PC-9 (cell line): ENCODE measurements at regions not wholly inside any gene's neighbourhood (a gene's known extent, or its start where the extent isn't known, plus 50 kb on each side); places are given as distances from the start of the nearest gene placed in this dataset.

Experiments used
- BruUV-seq: library from RNA; stranded (reverse); fragments of 400-500 nt; replicated peaks from 2 replicates; lab custom pipeline; 2021; lab: Mats Ljungman, UMichigan
- CTCF ChIA-PET: fragments of 300-600 bp; sonication (Branson Sonifier 250); formaldehyde crosslinking; loops from one replicate; lab custom pipeline; 2022; ENCODE audit warnings: antibody characterized with exemption; lab: Charles Lee
- POLR2A ChIA-PET: fragments of 300-600 bp; sonication (Branson Sonifier 250); formaldehyde crosslinking; loops from one replicate; lab custom pipeline; 2022; ENCODE audit warnings: antibody characterized with exemption; ENCODE audit not compliant: unreplicated experiment; lab: Charles Lee
- DNase-seq, 2 experiments: peaks; one replicate each; pipeline versions ENCODE4 v3.0.0 to v3.0.0-alpha.2; 2015 to 2022; ENCODE audit warnings: mixed read lengths in 1 of 2
- H2AFZ ChIP-seq: fragments of 200-600 bp; sonication (generic); 2 replicates; pipeline ENCODE4 v1.8.1; 2017; ENCODE audit warnings: antibody characterized with exemption
- H3F3A ChIP-seq: fragments of 200-600 bp; sonication (generic); 2 replicates; pipeline ENCODE4 v1.8.1; 2017; ENCODE audit warnings: antibody characterized with exemption, mild to moderate bottlenecking, low read depth; ENCODE audit not compliant: insufficient read depth
- H3K27ac ChIP-seq: fragments of 200-600 bp; sonication (generic); 2 replicates; pipeline ENCODE4 v1.6.1; 2016; ENCODE audit warnings: mixed run types
- H3K27me3 ChIP-seq: fragments of 200-600 bp; sonication (generic); 2 replicates; pipeline ENCODE4 v1.6.1; 2016; ENCODE audit warnings: low read depth, mixed run types; ENCODE audit not compliant: insufficient read depth
- H3K36me3 ChIP-seq: fragments of 200-600 bp; sonication (generic); 2 replicates; pipeline ENCODE4 v1.6.1; 2016; ENCODE audit warnings: low read depth, mixed run types
- H3K4me1 ChIP-seq: fragments of 200-600 bp; sonication (generic); replicated peaks from 2 replicates; pipeline ENCODE4 v1.6.1; 2016; ENCODE audit warnings: mixed run types; ENCODE audit not compliant: insufficient read depth
- H3K4me2 ChIP-seq: fragments of 200-600 bp; sonication (generic); 2 replicates; pipeline ENCODE4 v1.6.1; 2017; ENCODE audit warnings: mixed run types
- H3K4me3 ChIP-seq: fragments of 200-600 bp; sonication (generic); 2 replicates; pipeline ENCODE4 v1.6.1; 2016; ENCODE audit warnings: mixed run types
- H3K79me2 ChIP-seq: fragments of 200-600 bp; sonication (generic); 2 replicates; pipeline ENCODE4 v1.6.1; 2017; ENCODE audit warnings: low read depth, mixed run types
- H3K9me2 ChIP-seq: fragments of 200-600 bp; sonication (generic); 2 replicates; pipeline ENCODE4 v1.8.1; 2017; ENCODE audit warnings: mild to moderate bottlenecking; ENCODE audit not compliant: insufficient read depth
- H3K9me3 ChIP-seq: fragments of 200-600 bp; sonication (generic); 2 replicates; pipeline ENCODE4 v1.8.1; 2016; ENCODE audit warnings: low read depth; ENCODE audit not compliant: insufficient read depth
- H4K20me1 ChIP-seq: fragments of 200-600 bp; sonication (generic); 2 replicates; pipeline ENCODE4 v1.8.1; 2017; ENCODE audit not compliant: insufficient read depth
- EZH2 ChIP-seq: fragments of 200-600 bp; sonication (generic); IDR thresholded peaks from 2 replicates; pipeline ENCODE4 v1.8.0; 2017; ENCODE audit warnings: antibody characterized with exemption, low read depth
- intact Hi-C: fragments of 100-400 bp; cut with micrococcal nuclease; formaldehyde crosslinking; loops from one replicate; pipeline ENCODE4 v1.10.0; 2022; ENCODE audit not compliant: unreplicated experiment
- TF ChIP-seq, protein P1 (sequence below): fragments of 200-600 bp; sonication (generic); conservative IDR thresholded peaks from 2 replicates; pipeline ENCODE4 v1.6.1; 2017; ENCODE audit warnings: mixed run types, antibody characterized with exemption, mild to moderate bottlenecking, moderate library complexity

DNA sequence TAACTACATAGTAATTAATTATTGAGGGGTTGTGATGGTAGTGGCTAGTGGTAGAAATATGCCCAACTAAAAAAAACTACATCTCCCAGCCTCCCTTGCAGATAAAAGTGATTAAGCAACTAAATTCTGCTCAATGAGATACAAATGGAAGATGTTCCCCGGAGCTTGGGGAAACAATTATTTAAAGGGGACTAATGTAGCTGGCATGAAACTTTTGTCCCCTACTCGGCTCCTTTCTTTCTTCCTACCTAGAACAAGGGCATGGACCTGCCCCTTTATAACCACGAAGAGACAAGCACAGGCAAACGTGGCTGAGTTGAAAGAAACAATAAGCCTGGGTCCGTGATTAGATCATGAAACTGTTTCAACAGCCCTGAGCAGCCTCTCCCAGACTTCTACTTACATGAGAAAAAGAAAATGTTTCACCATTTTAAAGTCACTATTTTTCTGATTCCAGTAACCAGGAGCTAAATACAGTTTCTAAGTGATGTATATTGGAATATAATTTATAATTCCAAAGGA lies 236.9 kb downstream of the SCG2 start:
- Histone ChIP-seq H3K36me3 (no peaks in the 10 kb centered on the region), H3K27me3 (no peaks in the 10 kb centered on the region), H3K4me3 (no peak overlapping the region), H3F3A (no peaks in the 10 kb centered on the region), H3K4me2 (no peak overlapping the region), H3K9me2 (0 out of 2 replicates have a peak, but pooled peaks cover 4% of the 10 kb centered on the region), H3K79me2 (no peaks in the 10 kb centered on the region), H4K20me1 (no peaks in the 10 kb centered on the region), H3K9me3 (no peaks in the 10 kb centered on the region), H3K4me1 (no peaks in the 10 kb centered on the region), H3K27ac (no peak overlapping the region), H2AFZ (no peak overlapping the region)
- TF ChIP-seq, protein P1, sequence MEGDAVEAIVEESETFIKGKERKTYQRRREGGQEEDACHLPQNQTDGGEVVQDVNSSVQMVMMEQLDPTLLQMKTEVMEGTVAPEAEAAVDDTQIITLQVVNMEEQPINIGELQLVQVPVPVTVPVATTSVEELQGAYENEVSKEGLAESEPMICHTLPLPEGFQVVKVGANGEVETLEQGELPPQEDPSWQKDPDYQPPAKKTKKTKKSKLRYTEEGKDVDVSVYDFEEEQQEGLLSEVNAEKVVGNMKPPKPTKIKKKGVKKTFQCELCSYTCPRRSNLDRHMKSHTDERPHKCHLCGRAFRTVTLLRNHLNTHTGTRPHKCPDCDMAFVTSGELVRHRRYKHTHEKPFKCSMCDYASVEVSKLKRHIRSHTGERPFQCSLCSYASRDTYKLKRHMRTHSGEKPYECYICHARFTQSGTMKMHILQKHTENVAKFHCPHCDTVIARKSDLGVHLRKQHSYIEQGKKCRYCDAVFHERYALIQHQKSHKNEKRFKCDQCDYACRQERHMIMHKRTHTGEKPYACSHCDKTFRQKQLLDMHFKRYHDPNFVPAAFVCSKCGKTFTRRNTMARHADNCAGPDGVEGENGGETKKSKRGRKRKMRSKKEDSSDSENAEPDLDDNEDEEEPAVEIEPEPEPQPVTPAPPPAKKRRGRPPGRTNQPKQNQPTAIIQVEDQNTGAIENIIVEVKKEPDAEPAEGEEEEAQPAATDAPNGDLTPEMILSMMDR: no peak
- TF ChIP-seq EZH2: no peak
- CTCF ChIA-PET: no interaction called here
- POLR2A ChIA-PET: no interaction called here
- no peak for DNase-seq
- BruUV-seq: no TSS peak
- intact Hi-C loops: no loop called here

DNA sequence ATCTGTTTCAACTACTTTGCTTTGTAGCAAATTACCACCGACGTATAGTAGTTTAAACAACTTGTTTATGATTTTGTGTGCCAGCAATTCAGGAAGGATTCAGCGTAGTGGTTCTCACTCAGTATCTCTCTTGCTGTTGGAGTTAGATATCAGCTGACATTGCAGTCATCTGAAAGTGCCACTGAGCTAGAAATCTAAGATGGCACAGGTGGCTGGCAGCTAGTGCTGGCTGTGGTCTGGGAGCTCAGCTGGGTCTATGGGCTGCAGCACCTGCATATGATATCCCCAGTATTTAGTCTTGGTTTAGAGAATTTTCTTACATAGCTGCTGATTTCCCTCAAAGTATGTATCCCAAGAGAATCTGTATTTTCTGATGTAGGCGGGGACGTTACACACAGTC lies 235.6 kb downstream of the SCG2 start:
- Histone ChIP-seq H3K4me1 (no peaks in the 10 kb centered on the region), H3K79me2 (no peaks in the 10 kb centered on the region), H3K9me2 (0 out of 2 replicates have a peak, but pooled peaks cover 4% of the 10 kb centered on the region), H3K4me2 (no peak overlapping the region), H3K9me3 (no peaks in the 10 kb centered on the region), H2AFZ (0 out of 2 replicates have a peak overlapping the region, but pooled peaks have one; percentile 3), H3K27ac (no peak overlapping the region), H4K20me1 (no peaks in the 10 kb centered on the region), H3K27me3 (no peaks in the 10 kb centered on the region), H3K4me3 (no peak overlapping the region), H3K36me3 (no peaks in the 10 kb centered on the region), H3F3A (no peaks in the 10 kb centered on the region)
- intact Hi-C loops: no loop called here
- TF ChIP-seq, protein P1: no peak
- TF ChIP-seq EZH2: no peak
- ChIA-PET CTCF (no interaction called here), POLR2A (no interaction called here)
- DNase-seq: no peak
- no TSS peak for BruUV-seq

DNA sequence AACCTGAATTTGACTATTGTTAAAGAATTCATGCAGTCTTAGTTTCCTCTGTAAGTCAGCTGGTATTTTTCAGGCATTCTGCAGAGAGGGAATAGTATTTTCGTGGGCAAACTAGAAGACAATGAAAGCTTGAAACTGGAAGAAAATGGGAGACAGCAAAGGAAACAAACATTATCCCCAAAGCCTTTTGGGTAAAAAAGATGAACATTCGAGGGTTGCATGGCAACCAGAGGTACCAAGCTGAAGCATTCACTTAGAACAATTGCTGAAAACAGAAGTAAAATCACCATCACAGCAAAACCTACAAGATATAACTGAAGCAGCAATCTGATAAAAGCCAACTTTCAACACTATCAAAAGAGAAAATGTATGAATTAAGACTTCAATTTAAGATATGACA lies 233.7 kb downstream of the SCG2 start:
- H3F3A ChIP-seq: no peaks in the 10 kb centered on the region
- no peak for DNase-seq
- H3K4me3 ChIP-seq: no peak overlapping the region
- no peaks in the 10 kb centered on the region for H4K20me1 ChIP-seq
- no peak overlapping the region for H2AFZ ChIP-seq
- BruUV-seq: no TSS peak
- H3K4me2 ChIP-seq: no peak overlapping the region
- intact Hi-C loops: no loop called here
- no peak overlapping the region for H3K27ac ChIP-seq
- H3K79me2 ChIP-seq: no peaks in the 10 kb centered on the region
- no peaks in the 10 kb centered on the region for H3K27me3 ChIP-seq
- no peak for TF ChIP-seq EZH2
- TF ChIP-seq, protein P1: no peak
- H3K4me1 ChIP-seq: no peaks in the 10 kb centered on the region
- ChIA-PET POLR2A (no interaction called here), CTCF (no interaction called here)
- no peaks in the 10 kb centered on the region for H3K9me3 ChIP-seq
- no peaks in the 10 kb centered on the region for H3K36me3 ChIP-seq
- 0 out of 2 replicates have a peak, but pooled peaks cover 3% of the 10 kb centered on the region for H3K9me2 ChIP-seq
